Adrenal gland (tissue), 9 donors: ENCODE measurements at regions not wholly inside any gene's neighbourhood (a gene's known extent, or its start where the extent isn't known, plus 50 kb on each side); places are given as distances from the start of the nearest gene placed in this dataset.

Experiments
- DNase-seq, 7 donors: peaks; one replicate each; pipeline ENCODE4 v3.0.0-alpha.2; 2019 to 2020
- H3K27ac ChIP-seq, 5 donors: fragments of 200-600 bp; sonication (generic) in 4 of 5; 1 replicate in 3 of 5; 2 replicates in 2 of 5; pipeline versions ENCODE4 v1.5.1 to v1.8.0; 2016 to 2020; ENCODE audit warnings: mild to moderate bottlenecking in 1 of 5
- H3K27me3 ChIP-seq: fragments of 200-600 bp; 2 replicates; pipeline ENCODE4 v1.8.0; 2021
- H3K36me3 ChIP-seq, 2 donors: fragments of 200-600 bp; replicated peaks in 1 of 2; 1 replicate in 1 of 2; 2 replicates in 1 of 2; pipeline versions ENCODE4 v1.5.1 to v1.8.0; 2018 to 2022
- H3K4me1 ChIP-seq, 2 donors: fragments of 200-600 bp; replicated peaks in 1 of 2; 1 replicate in 1 of 2; 2 replicates in 1 of 2; pipeline versions ENCODE4 v1.5.1 to v1.8.0; 2018 to 2021
- H3K4me3 ChIP-seq, 4 donors: fragments of 200-600 bp; sonication (generic) in 3 of 4; one replicate each; pipeline ENCODE4 v1.5.1; 2016 to 2018
- H3K9me3 ChIP-seq, 3 donors: fragments of 200-600 bp; sonication (generic) in 1 of 3; replicated peaks in 1 of 3; 1 replicate in 2 of 3; 2 replicates in 1 of 3; pipeline versions ENCODE4 v1.5.1 to v1.8.0; 2016 to 2021
- POLR2A ChIP-seq, 2 donors: fragments of 450-650 bp; IDR thresholded peaks; one replicate each; pipeline ENCODE4 v1.6.1; 2017; ENCODE audit warnings: antibody characterized with exemption in 2 of 2, mild to moderate bottlenecking in 2 of 2, moderate library complexity in 1 of 2
- WGBS, 4 donors: extraction: QIAGEN DNeasy Blood & Tissue Kit in 2 of 4; methylation state at CpG; one replicate each; pipeline versions ENCODE4 v1.1.5 to v1.1.7; 2013 to 2017; 5-methylcytosine and 5-hydroxymethylcytosine counted together
- intact Hi-C, 2 donors: fragments of 100-400 bp; cut with DNase I; formaldehyde crosslinking; loops; one replicate each; pipeline versions ENCODE4 v1.14.1 to v1.15.0; 2022 to 2023
- TF ChIP-seq, protein P1 (sequence below), 6 experiments: fragments of 450-650 bp in 4 of 6; fragments of 200-600 bp in 2 of 6; sonication (generic) in 1 of 6; IDR thresholded peaks; 1 replicate in 5 of 6; 2 replicates in 1 of 6; pipeline versions ENCODE4 v1.5.1 to v1.8.0; 2016 to 2021; ENCODE audit warnings: antibody characterized with exemption in 6 of 6, mild to moderate bottlenecking in 2 of 6, moderate library complexity in 1 of 6
- donor health status: healthy with polysubstance abuse.
- donor health status: Bipolar disorder and iron deficiency.
- donor health status: DM: yes; HTN: yes; CAD: no.
- donor health status: DM: no; HTN: no; CAD: no.
- donor health status: DM: no; HTN: no; CAD: no.

- Histone ChIP-seq H3K36me3 (no peaks in the 10 kb centered on the region), H3K4me1 (no peaks in the 10 kb centered on the region), H3K27me3 (no peaks in the 10 kb centered on the region), H3K9me3 (no peaks in the 10 kb centered on the region), H3K4me3 (no peak overlapping the region), H3K27ac (no peak overlapping the region)
- no peak for DNase-seq
- intact Hi-C loops = no loop called here
- WGBS, 4 donors = 79 to 86% (median 85%) methylated on average over 3 of the region's 3 CpGs
- no peak for TF ChIP-seq POLR2A (IDR thresholded peaks at IDR 0.05)
- TF ChIP-seq, protein P1, sequence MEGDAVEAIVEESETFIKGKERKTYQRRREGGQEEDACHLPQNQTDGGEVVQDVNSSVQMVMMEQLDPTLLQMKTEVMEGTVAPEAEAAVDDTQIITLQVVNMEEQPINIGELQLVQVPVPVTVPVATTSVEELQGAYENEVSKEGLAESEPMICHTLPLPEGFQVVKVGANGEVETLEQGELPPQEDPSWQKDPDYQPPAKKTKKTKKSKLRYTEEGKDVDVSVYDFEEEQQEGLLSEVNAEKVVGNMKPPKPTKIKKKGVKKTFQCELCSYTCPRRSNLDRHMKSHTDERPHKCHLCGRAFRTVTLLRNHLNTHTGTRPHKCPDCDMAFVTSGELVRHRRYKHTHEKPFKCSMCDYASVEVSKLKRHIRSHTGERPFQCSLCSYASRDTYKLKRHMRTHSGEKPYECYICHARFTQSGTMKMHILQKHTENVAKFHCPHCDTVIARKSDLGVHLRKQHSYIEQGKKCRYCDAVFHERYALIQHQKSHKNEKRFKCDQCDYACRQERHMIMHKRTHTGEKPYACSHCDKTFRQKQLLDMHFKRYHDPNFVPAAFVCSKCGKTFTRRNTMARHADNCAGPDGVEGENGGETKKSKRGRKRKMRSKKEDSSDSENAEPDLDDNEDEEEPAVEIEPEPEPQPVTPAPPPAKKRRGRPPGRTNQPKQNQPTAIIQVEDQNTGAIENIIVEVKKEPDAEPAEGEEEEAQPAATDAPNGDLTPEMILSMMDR (IDR thresholded peaks at IDR 0.05) = no peak
Observed at GRCh38 chr10:70958396-70958795, 70.0 kb upstream of the PCBD1 start.

GRCh38 chr10:70960316-70960715 is 72.0 kb upstream of the PCBD1 start:
- DNase-seq = no peak
- H3K4me1 ChIP-seq = no peaks in the 10 kb centered on the region
- no peak overlapping the region for H3K4me3 ChIP-seq
- no peak for TF ChIP-seq POLR2A (IDR thresholded peaks at IDR 0.05)
- TF ChIP-seq, protein P1 (IDR thresholded peaks at IDR 0.05) = no peak
- no peak overlapping the region for H3K27ac ChIP-seq
- no peaks in the 10 kb centered on the region for H3K9me3 ChIP-seq
- no peaks in the 10 kb centered on the region for H3K36me3 ChIP-seq
- H3K27me3 ChIP-seq = no peaks in the 10 kb centered on the region
- intact Hi-C loops = no loop called here
- WGBS, 4 donors = 83 to 88% (median 85%) methylated on average over 2 of the region's 2 CpGs

DNA sequence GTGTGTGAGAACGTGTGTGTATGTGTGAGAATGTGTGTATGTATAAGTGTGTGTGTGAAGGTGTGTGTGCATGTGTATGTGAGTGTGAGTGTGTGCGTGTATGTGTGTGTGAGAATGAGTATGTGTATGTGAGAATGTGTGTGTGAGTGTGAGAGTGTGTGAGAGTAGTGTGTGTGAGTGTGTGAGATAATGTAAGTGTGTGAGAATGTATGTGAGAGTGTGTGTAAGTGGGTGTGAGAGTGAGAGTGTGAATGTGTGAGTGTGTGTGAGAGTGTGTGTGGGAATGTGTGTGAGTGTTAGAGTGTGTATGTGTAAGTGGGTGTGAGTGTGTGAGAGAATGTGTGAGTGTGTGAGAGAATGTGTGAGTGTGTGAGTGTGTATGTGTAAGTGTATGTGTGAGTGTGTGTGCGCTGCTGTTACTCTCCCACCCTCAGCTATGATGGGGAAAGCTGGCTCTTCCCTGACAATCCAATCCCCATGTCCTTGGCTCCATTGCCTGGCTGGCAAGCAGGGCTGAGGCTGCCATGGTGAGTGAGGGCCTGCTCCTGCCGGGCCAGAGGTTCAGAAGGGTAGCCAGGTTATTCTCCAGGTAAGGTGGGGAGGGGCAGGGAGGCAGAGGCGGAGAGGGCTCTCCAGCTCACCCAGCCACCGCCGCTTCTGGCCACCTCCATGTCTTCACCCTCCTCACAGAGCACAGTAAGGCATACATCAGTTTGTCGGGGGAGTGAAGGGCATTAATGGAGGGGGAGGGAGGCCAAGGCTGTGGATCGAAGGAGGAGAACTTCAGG is 72.6 kb upstream of the PCBD1 start:
- DNase-seq = no peak
- H3K27me3 ChIP-seq = no peaks in the 10 kb centered on the region
- TF ChIP-seq POLR2A (IDR thresholded peaks at IDR 0.05) = no peak
- TF ChIP-seq, protein P1 (IDR thresholded peaks at IDR 0.05) = no peak

GRCh38 chr10:70962686-70963085 is 74.3 kb upstream of the PCBD1 start:
- Histone ChIP-seq H3K4me3 (no peak overlapping the region), H3K27ac (no peak overlapping the region), H3K36me3 (no peaks in the 10 kb centered on the region), H3K27me3 (no peaks in the 10 kb centered on the region), H3K9me3 (no peaks in the 10 kb centered on the region), H3K4me1 (no peaks in the 10 kb centered on the region)
- no peak for DNase-seq
- no peak for TF ChIP-seq POLR2A (IDR thresholded peaks at IDR 0.05)
- 82 to 90% (median 87%) methylated on average over 3 to 4 of the region's 4 CpGs for WGBS, 4 donors
- intact Hi-C loops = no loop called here

More for the DNA sequence above, 72.6 kb upstream of the PCBD1 start:
- no peaks in the 10 kb centered on the region for H3K4me1 ChIP-seq
- H3K4me3 ChIP-seq = no peak overlapping the region
- no peak overlapping the region for H3K27ac ChIP-seq
- WGBS, 4 donors = 69 to 85% (median 77%) methylated on average over 7 to 9 of the region's 9 CpGs
- H3K36me3 ChIP-seq = no peaks in the 10 kb centered on the region
- intact Hi-C loops = no loop called here
- no peaks in the 10 kb centered on the region for H3K9me3 ChIP-seq

GRCh38 chr10:70963271-70963670 is 74.9 kb upstream of the PCBD1 start:
- intact Hi-C loops = no loop called here
- Histone ChIP-seq H3K9me3 (no peaks in the 10 kb centered on the region), H3K27ac (no peak overlapping the region), H3K4me3 (no peak overlapping the region), H3K36me3 (no peaks in the 10 kb centered on the region), H3K4me1 (no peaks in the 10 kb centered on the region), H3K27me3 (no peaks in the 10 kb centered on the region)
- TF ChIP-seq POLR2A (IDR thresholded peaks at IDR 0.05) = no peak
- TF ChIP-seq, protein P1 (IDR thresholded peaks at IDR 0.05) = no peak
- 79 to 85% (median 80%) methylated on average over 14 of the region's 14 CpGs for WGBS, 4 donors
- no peak for DNase-seq
